DOHH2 (cell line): ENCODE measurements at regions not wholly inside any gene's neighbourhood (a gene's known extent, or its start where the extent isn't known, plus 50 kb on each side); places are given as distances from the start of the nearest gene placed in this dataset.

ENCODE experiments used
- H3F3A ChIP-seq: fragments of 200-600 bp; sonication (generic), shearing (Covaris generic); 2 replicates; pipeline ENCODE4 v1.6.0; 2016; ENCODE audit warnings: antibody characterized with exemption, mild to moderate bottlenecking; ENCODE audit not compliant: control insufficient read depth, insufficient read depth
- H3K27ac ChIP-seq: fragments of 200-600 bp; sonication (generic); 2 replicates; pipeline ENCODE4 v1.5.1; 2014; ENCODE audit warnings: low read depth, mild to moderate bottlenecking, low read length, moderate library complexity
- H3K27me3 ChIP-seq: fragments of 200-600 bp; sonication (generic); 2 replicates; pipeline ENCODE4 v1.6.1; 2014; ENCODE audit warnings: mild to moderate bottlenecking, low read length, mixed read lengths; ENCODE audit not compliant: control insufficient read depth
- H3K36me3 ChIP-seq: fragments of 200-600 bp; sonication (generic); 2 replicates; pipeline ENCODE4 v1.6.1; 2014; ENCODE audit warnings: mild to moderate bottlenecking, low read length, moderate library complexity, mixed read lengths; ENCODE audit not compliant: control insufficient read depth
- H3K4me1 ChIP-seq: fragments of 200-600 bp; sonication (generic); 2 replicates; pipeline ENCODE4 v1.6.1; 2014; ENCODE audit warnings: mild to moderate bottlenecking, low read length, mixed read lengths; ENCODE audit not compliant: control insufficient read depth
- H3K4me2 ChIP-seq: fragments of 200-600 bp; sonication (generic); 2 replicates; pipeline ENCODE4 v1.6.0; 2014; ENCODE audit warnings: mild to moderate bottlenecking, low read length, moderate library complexity
- H3K4me3 ChIP-seq: fragments of 200-600 bp; sonication (generic); 2 replicates; pipeline ENCODE4 v1.5.1; 2014; ENCODE audit warnings: mild to moderate bottlenecking, low read length, mixed read lengths
- H3K79me2 ChIP-seq: fragments of 200-600 bp; sonication (generic); 2 replicates; pipeline ENCODE4 v1.6.1; 2014; ENCODE audit warnings: mild to moderate bottlenecking, low read length, mixed read lengths; ENCODE audit not compliant: control insufficient read depth
- H3K9me2 ChIP-seq: fragments of 200-600 bp; sonication (generic); replicated peaks from 2 replicates; pipeline ENCODE4 v1.6.1; 2014; ENCODE audit warnings: mild to moderate bottlenecking, low read length, mixed read lengths; ENCODE audit not compliant: control insufficient read depth
- H3K9me3 ChIP-seq: fragments of 200-600 bp; sonication (generic); 2 replicates; pipeline ENCODE4 v1.6.1; 2014; ENCODE audit warnings: antibody characterized with exemption, low read length, mixed read lengths; ENCODE audit not compliant: control insufficient read depth, insufficient read depth
- H4K20me1 ChIP-seq: fragments of 200-600 bp; sonication (generic); 2 replicates; pipeline ENCODE4 v1.6.0; 2014; ENCODE audit warnings: low read depth, mild to moderate bottlenecking, antibody characterized with exemption, low read length, moderate library complexity; ENCODE audit not compliant: control insufficient read depth, insufficient read depth
- CTCF ChIP-seq: fragments of 200-600 bp; sonication (generic); IDR thresholded peaks from one replicate; pipeline ENCODE4 v1.5.1; 2014; ENCODE audit warnings: antibody characterized with exemption, mild to moderate bottlenecking, low read depth, low read length; ENCODE audit not compliant: poor library complexity, severe bottlenecking
- EZH2phosphoT487 ChIP-seq: fragments of 200-600 bp; sonication (generic); IDR thresholded peaks from 2 replicates; pipeline ENCODE4 v1.6.1; 2017; ENCODE audit warnings: borderline replicate concordance, mild to moderate bottlenecking, antibody characterized with exemption, low read length, moderate library complexity, mixed read lengths

- Histone ChIP-seq H4K20me1 (no peaks in the 10 kb centered on the region), H3K4me1 (no peaks in the 10 kb centered on the region), H3K4me3 (no peak overlapping the region), H3K27ac (no peak overlapping the region), H3K79me2 (no peaks in the 10 kb centered on the region), H3K4me2 (no peak overlapping the region), H3F3A (no peaks in the 10 kb centered on the region), H3K9me3 (no peaks in the 10 kb centered on the region), H3K27me3 (no peaks in the 10 kb centered on the region), H3K36me3 (no peaks in the 10 kb centered on the region), H3K9me2 (no peaks in the 10 kb centered on the region)
- TF ChIP-seq CTCF: no peak
- TF ChIP-seq EZH2phosphoT487: no peak
Measured at GRCh38 chr1:81187635-81188034, 613.1 kb upstream of the ADGRL2 start.

GRCh38 chr1:81186261-81186660, 614.5 kb upstream of the ADGRL2 start:
- H3K79me2 ChIP-seq: no peaks in the 10 kb centered on the region
- H3K27me3 ChIP-seq: no peaks in the 10 kb centered on the region
- H3K4me3 ChIP-seq: no peak overlapping the region
- no peak overlapping the region for H3K4me2 ChIP-seq
- no peaks in the 10 kb centered on the region for H3K4me1 ChIP-seq
- no peak overlapping the region for H3K27ac ChIP-seq
- no peaks in the 10 kb centered on the region for H3K9me3 ChIP-seq
- no peaks in the 10 kb centered on the region for H4K20me1 ChIP-seq
- no peaks in the 10 kb centered on the region for H3F3A ChIP-seq
- H3K36me3 ChIP-seq: no peaks in the 10 kb centered on the region
- no peaks in the 10 kb centered on the region for H3K9me2 ChIP-seq
- TF ChIP-seq EZH2phosphoT487 (no peak), CTCF (no peak)

- Histone ChIP-seq H3K27ac (no peak overlapping the region), H3K27me3 (no peaks in the 10 kb centered on the region), H3K4me3 (no peak overlapping the region), H3K4me2 (no peak overlapping the region), H3F3A (no peaks in the 10 kb centered on the region), H3K36me3 (no peaks in the 10 kb centered on the region), H3K9me2 (no peaks in the 10 kb centered on the region), H3K79me2 (no peaks in the 10 kb centered on the region), H4K20me1 (no peaks in the 10 kb centered on the region), H3K9me3 (no peaks in the 10 kb centered on the region), H3K4me1 (no peaks in the 10 kb centered on the region)
- TF ChIP-seq EZH2phosphoT487 (no peak), CTCF (no peak)
Measured at GRCh38 chr1:81183553-81183952, 617.2 kb upstream of the ADGRL2 start.

DNA sequence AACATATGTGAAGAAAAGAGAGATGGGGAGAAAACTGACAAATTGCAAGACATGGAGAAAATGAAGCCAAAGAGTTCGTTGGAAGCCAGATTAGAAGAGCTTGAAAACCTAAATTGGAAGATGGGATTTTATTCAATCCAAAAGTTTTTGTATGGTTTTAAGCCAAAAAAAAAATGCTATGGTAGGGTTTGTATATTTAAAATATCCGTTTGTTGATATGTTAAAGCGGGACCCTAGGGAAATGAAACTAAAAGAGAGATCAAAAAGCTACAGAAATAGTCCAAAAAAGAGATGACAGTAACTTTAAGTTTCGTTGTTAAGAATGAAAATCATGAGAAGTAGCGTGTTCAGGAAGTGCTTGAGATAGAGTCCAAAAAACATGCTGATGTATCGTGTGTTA, 617.7 kb upstream of the ADGRL2 start:
- no peaks in the 10 kb centered on the region for H4K20me1 ChIP-seq
- H3K9me3 ChIP-seq: no peaks in the 10 kb centered on the region
- H3K4me3 ChIP-seq: no peak overlapping the region
- no peak overlapping the region for H3K4me2 ChIP-seq
- H3F3A ChIP-seq: no peaks in the 10 kb centered on the region
- H3K27me3 ChIP-seq: no peaks in the 10 kb centered on the region
- H3K36me3 ChIP-seq: no peaks in the 10 kb centered on the region
- H3K9me2 ChIP-seq: no peaks in the 10 kb centered on the region
- no peak overlapping the region for H3K27ac ChIP-seq
- no peaks in the 10 kb centered on the region for H3K79me2 ChIP-seq
- TF ChIP-seq CTCF (no peak), EZH2phosphoT487 (no peak)
- no peaks in the 10 kb centered on the region for H3K4me1 ChIP-seq
